ENCODE measurements at regions not wholly inside any gene's neighbourhood (a gene's known extent, or its start where the extent isn't known, plus 50 kb on each side); places are given as distances from the start of the nearest gene placed in this dataset.
"Not testable (repeated sequence)": the region's sequence is repeated elsewhere in the genome, so short reads cannot be mapped to it uniquely, and the experiment has no call there.

- peaks cover 3% of the 10 kb centered on the region for H3K9me3 Mint-ChIP-seq (ENCODE audit: low read depth)
- H3K4me1 Mint-ChIP-seq (ENCODE audit: low read depth): no peaks in the 10 kb centered on the region
Observed at GRCh38 chr17:14434506-14434905, 133.6 kb downstream of the HS3ST3B1 start.

GRCh38 chr17:14432079-14432478, 131.2 kb downstream of the HS3ST3B1 start:
- no peak overlapping the region for H3K27ac Mint-ChIP-seq
- peaks cover 4% of the 10 kb centered on the region for H3K27me3 Mint-ChIP-seq

More at GRCh38 chr17:14434506-14434905, 133.6 kb downstream of the HS3ST3B1 start:
- no peak for DNase-seq (ENCODE audit: low spot score, unreplicated experiment)
- Mint-ChIP-seq H3K36me3 (ENCODE audit: insufficient read depth) (no peaks in the 10 kb centered on the region), H3K4me3 (ENCODE audit: low read depth) (no peak overlapping the region), H3K27ac (no peak overlapping the region), H3K27me3 (peaks cover 4% of the 10 kb centered on the region)
- no peak for TF ChIP-seq CTCF (IDR thresholded peaks at IDR 0.05; ENCODE audit: unreplicated experiment)

GRCh38 chr17:14429084-14429483, 128.2 kb downstream of the HS3ST3B1 start:
- Mint-ChIP-seq H3K27me3 (peaks cover 7% of the 10 kb centered on the region), H3K36me3 (ENCODE audit: insufficient read depth) (no peaks in the 10 kb centered on the region), H3K4me1 (ENCODE audit: low read depth) (no peaks in the 10 kb centered on the region), H3K27ac (no peak overlapping the region), H3K4me3 (ENCODE audit: low read depth) (no peak overlapping the region), H3K9me3 (ENCODE audit: low read depth) (peaks cover 3% of the 10 kb centered on the region)
- no peak for TF ChIP-seq CTCF (IDR thresholded peaks at IDR 0.05; ENCODE audit: unreplicated experiment)
- no peak for DNase-seq (ENCODE audit: low spot score, unreplicated experiment)

More at GRCh38 chr17:14432079-14432478, 131.2 kb downstream of the HS3ST3B1 start:
- H3K4me1 Mint-ChIP-seq (ENCODE audit: low read depth): no peaks in the 10 kb centered on the region
- no peak overlapping the region for H3K4me3 Mint-ChIP-seq (ENCODE audit: low read depth)
- no peak for TF ChIP-seq CTCF (IDR thresholded peaks at IDR 0.05; ENCODE audit: unreplicated experiment)
- H3K9me3 Mint-ChIP-seq (ENCODE audit: low read depth): peaks cover 3% of the 10 kb centered on the region
- no peaks in the 10 kb centered on the region for H3K36me3 Mint-ChIP-seq (ENCODE audit: insufficient read depth)
- no peak for DNase-seq (ENCODE audit: low spot score, unreplicated experiment)

GRCh38 chr17:14428648-14429029, 127.8 kb downstream of the HS3ST3B1 start:
- no peaks in the 10 kb centered on the region for H3K4me1 Mint-ChIP-seq (ENCODE audit: low read depth)
- no peaks in the 10 kb centered on the region for H3K36me3 Mint-ChIP-seq (ENCODE audit: insufficient read depth)
- H3K27me3 Mint-ChIP-seq: peaks cover 11% of the 10 kb centered on the region
- no peak overlapping the region for H3K27ac Mint-ChIP-seq
- no peak overlapping the region for H3K4me3 Mint-ChIP-seq (ENCODE audit: low read depth)
- H3K9me3 Mint-ChIP-seq (ENCODE audit: low read depth): no peaks in the 10 kb centered on the region
- no peak for DNase-seq (ENCODE audit: low spot score, unreplicated experiment)
- TF ChIP-seq CTCF (IDR thresholded peaks at IDR 0.05; ENCODE audit: unreplicated experiment): no peak

GRCh38 chr17:14427900-14428647, 127.2 kb downstream of the HS3ST3B1 start:
- DNase-seq (ENCODE audit: low spot score, unreplicated experiment): no peak
- peaks cover 12% of the 10 kb centered on the region for H3K27me3 Mint-ChIP-seq
- no peak overlapping the region for H3K4me3 Mint-ChIP-seq (ENCODE audit: low read depth)
- no peaks in the 10 kb centered on the region for H3K36me3 Mint-ChIP-seq (ENCODE audit: insufficient read depth)
- no peaks in the 10 kb centered on the region for H3K9me3 Mint-ChIP-seq (ENCODE audit: low read depth)
- no peak for TF ChIP-seq CTCF (IDR thresholded peaks at IDR 0.05; ENCODE audit: unreplicated experiment)
- H3K27ac Mint-ChIP-seq: no peak overlapping the region
- H3K4me1 Mint-ChIP-seq (ENCODE audit: low read depth): no peaks in the 10 kb centered on the region

GRCh38 chr17:14423156-14423555, 122.3 kb downstream of the HS3ST3B1 start:
- not testable (repeated sequence) for H3K27ac Mint-ChIP-seq; H3K4me3 Mint-ChIP-seq (ENCODE audit: low read depth); DNase-seq (ENCODE audit: low spot score, unreplicated experiment); H3K36me3 Mint-ChIP-seq (ENCODE audit: insufficient read depth); H3K4me1 Mint-ChIP-seq (ENCODE audit: low read depth); H3K9me3 Mint-ChIP-seq (ENCODE audit: low read depth)
- H3K27me3 Mint-ChIP-seq: peaks cover 15% of the 10 kb centered on the region
